ENCODE measurements at regions not wholly inside any gene's neighbourhood (a gene's known extent, or its start where the extent isn't known, plus 50 kb on each side); places are given as distances from the start of the nearest gene placed in this dataset.

- TF ChIP-seq, protein P1, sequence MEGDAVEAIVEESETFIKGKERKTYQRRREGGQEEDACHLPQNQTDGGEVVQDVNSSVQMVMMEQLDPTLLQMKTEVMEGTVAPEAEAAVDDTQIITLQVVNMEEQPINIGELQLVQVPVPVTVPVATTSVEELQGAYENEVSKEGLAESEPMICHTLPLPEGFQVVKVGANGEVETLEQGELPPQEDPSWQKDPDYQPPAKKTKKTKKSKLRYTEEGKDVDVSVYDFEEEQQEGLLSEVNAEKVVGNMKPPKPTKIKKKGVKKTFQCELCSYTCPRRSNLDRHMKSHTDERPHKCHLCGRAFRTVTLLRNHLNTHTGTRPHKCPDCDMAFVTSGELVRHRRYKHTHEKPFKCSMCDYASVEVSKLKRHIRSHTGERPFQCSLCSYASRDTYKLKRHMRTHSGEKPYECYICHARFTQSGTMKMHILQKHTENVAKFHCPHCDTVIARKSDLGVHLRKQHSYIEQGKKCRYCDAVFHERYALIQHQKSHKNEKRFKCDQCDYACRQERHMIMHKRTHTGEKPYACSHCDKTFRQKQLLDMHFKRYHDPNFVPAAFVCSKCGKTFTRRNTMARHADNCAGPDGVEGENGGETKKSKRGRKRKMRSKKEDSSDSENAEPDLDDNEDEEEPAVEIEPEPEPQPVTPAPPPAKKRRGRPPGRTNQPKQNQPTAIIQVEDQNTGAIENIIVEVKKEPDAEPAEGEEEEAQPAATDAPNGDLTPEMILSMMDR (IDR thresholded peaks at IDR 0.05) = no peak
- TF ChIP-seq EZH2 (IDR thresholded peaks at IDR 0.05; ENCODE audit: borderline replicate concordance, insufficient read depth, low read depth, low read length, poor library complexity, severe bottlenecking) = no peak
Observed at GRCh38 chr1:22376976-22377375, 74.7 kb upstream of the ZBTB40 start.
